ENCODE measurements at regions not wholly inside any gene's neighbourhood (a gene's known extent, or its start where the extent isn't known, plus 50 kb on each side); places are given as distances from the start of the nearest gene placed in this dataset.
"Not testable (repeated sequence)": the region's sequence is repeated elsewhere in the genome, so short reads cannot be mapped to it uniquely, and the experiment has no call there.

GRCh38 chr11:38582151-38582550 lies 1984.1 kb upstream of the RAG2 start:
- no peak for DNase-seq (ENCODE audit: low spot score)

- DNase-seq (ENCODE audit: low spot score), result no peak
These were observed 1979.7 kb upstream of the RAG2 start for GRCh38 chr11:38577769-38578168.

DNA sequence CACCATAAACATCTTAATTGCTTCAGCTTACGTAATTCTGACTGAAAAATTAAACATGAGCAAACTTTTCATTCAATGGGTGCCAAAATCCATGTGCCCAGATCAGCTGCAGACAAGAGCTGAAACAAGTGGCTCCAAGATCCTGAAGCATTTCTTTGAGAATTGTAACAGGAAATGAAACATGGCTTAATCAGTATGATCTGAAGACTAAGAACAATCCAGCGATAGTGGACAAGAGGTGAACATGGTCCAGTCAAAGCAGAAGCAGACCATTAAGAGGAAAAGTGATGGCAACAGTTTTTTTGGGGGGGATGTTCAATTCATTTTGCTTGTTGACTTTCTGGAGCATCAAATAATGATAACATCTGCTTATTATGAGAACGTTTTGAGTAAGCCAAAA lies 1964.5 kb upstream of the RAG2 start:
- DNase-seq (ENCODE audit: low spot score), result no peak

DNA sequence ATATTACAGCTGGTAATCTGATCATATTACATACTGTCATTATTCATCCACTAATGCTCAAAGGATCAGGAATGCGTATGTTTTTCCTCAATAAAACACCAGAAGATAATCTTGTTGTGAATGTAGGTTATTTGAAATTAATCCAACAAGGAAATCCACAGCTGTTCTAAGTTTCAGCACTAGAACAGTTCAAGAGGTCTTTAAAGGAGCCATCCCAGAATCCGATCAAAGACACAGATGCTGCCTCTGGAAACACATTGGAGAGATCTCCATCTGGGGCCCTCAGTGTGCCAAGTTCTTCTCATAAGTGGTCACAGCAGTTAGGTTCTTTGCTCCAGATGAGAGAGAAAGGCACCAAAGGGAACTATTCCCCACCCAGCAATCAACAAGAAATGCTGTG lies 1955.1 kb upstream of the RAG2 start:
- no peak for DNase-seq (ENCODE audit: low spot score)

DNA sequence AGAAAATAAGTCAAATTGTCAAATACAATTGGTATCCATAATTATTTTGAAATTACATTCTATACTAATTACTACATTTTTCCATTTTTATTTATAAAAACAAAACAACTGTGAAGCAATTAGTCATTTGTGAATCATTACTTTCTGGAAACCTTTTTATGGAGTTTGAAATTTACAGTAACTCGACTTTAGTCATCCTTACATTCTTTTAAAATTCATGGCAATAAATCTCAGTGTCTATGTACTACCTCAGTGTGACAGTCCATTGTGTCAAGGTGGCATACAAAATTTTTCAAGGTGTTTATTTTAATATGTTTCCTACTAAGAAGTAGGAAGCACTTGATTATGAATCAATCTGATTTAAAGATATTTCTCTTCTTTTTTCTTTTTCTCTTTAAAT lies 1949.4 kb upstream of the RAG2 start:
- no peak for DNase-seq (ENCODE audit: low spot score)

GRCh38 chr11:38543986-38544385 lies 1946.0 kb upstream of the RAG2 start:
- no peak for DNase-seq (ENCODE audit: low spot score)

GRCh38 chr11:38543311-38543710 lies 1945.3 kb upstream of the RAG2 start:
- no peak for DNase-seq (ENCODE audit: low spot score)

DNA sequence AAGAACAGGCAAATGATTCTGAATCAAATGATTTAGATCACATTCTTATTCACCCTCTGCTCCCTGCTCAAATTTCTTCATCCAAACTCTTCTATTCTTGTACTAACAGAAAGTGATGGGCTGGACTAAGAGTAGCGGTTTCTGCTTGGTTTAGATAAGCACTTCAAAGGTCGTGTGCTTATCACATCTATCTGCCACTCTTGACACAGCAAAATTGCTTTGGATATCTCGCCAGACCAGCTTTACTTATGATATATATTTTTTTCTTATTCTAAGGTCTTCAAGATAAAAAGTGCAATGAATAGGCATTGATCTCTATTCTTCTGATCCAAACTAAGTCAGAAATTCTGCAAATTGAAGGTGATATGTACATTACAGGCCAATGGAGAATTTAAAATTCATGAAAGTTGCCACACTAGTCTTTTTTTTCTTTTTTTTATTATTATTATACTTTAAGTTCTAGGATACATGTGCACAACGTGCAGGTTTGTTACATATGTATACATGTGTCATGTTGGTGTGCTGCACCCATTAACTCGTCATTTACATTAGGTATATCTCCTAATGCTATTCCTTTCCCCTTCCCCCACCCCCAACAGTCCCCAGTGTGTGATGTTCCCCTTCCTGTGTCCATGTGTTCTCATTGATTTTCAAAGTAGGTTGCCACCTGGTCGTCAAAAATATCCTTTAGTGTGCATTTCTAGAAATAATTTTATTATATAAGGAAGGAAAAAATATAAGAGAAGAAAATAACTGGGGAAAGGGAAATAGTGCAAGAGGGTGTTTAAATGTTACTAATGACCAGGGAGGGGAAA lies 1941.0 kb upstream of the RAG2 start:
- DNase-seq (ENCODE audit: low spot score), result no peak

DNA sequence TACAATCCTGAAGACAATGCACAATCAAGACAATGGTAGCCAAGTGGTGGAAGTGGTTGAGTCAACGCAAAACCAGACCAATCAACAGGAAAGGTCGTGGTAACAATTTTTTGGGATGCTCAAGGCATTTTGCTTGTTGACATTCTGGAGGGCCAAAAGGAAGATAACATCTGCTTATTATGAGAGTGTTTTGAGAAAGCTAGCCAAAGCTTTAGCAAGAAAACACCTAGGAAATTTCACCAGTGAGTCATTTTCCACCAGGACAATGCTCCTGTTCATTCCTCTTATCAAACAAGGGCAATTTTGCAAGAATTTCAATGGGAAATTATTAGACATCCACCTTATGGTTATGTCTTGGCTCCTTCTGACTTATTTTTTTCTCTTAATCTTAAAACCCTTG lies 1932.2 kb upstream of the RAG2 start:
- DNase-seq (ENCODE audit: low spot score), result no peak

DNA sequence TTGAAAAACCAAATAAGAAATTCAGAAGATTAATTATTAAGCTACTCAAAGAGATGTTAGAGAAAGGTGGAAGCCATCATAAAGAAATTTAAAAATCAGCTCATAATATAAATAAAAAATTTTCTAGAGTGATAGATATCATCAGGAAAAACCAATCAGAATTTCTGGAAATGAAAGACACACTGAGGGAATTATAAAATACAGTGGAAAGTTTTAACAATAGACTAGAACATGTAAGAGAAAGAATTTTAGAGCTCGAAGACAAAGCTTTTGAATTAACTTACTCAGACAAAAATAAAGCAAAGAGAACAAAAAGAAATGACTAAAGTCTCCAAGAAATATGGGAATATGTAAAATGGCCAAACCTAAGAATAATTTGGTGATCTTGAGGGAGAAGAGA lies 1926.9 kb upstream of the RAG2 start:
- DNase-seq (ENCODE audit: low spot score), result no peak

DNA sequence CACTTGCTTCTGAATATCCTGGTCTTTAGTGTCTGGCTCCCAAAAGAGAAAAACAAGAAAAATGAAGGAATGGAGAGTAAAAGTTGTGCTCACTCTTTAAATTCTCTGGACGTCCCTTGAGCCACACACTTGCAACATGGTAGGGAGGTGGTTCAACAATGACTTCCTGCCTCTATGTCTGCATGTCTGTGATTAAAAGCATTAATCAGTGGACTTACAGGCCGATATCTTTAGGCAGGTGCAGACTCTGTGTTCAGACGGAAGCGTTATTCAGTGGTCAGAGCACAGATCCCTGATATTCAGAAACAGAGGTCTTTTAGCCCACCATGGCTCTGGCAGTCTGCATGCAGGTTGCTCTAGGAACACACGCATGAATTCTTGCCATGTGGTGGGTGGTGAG lies 1920.0 kb upstream of the RAG2 start:
- no peak for DNase-seq (ENCODE audit: low spot score)

DNA sequence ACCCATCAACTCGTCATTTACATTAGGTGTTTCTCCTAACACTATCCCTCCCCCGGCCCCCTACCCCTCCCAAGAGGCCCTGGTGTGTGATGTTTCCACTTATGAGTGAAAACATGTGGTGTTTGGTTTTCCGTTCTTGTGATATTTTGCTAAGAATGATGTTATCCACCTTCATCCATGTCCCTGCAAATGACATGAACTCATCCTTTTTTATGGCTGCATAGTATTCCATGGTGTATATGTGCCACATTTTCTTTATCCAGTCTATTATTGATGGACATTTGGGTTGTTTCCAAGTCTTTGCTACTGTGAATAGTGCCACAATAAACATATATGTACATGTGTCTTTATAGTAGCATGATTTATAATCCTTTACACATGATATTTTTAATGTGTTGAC lies 1914.8 kb upstream of the RAG2 start:
- not testable (repeated sequence) for DNase-seq (ENCODE audit: low spot score)

GRCh38 chr11:38510041-38510440 lies 1912.0 kb upstream of the RAG2 start:
- DNase-seq (ENCODE audit: low spot score), result no peak

GRCh38 chr11:38503876-38504275 lies 1905.8 kb upstream of the RAG2 start:
- no peak for DNase-seq (ENCODE audit: low spot score)

DNA sequence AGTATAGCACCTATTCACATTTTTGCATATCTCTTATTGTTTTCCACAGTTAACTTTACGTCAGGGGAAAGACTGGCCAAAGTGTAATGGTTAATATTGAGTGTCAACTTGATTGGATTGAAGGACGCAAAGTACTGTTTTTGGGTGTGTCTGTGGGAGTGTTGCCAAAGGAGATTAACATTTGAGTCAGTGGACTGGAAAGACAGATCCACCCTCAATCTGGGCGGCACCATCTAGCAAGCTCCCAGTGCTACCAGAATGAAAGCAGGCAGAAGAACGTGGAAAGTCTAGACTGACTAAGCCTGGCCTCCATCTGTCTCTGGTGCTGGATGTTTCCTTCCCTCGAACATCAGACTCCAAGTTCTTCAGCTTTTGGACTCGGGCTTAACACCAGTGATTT lies 1900.7 kb upstream of the RAG2 start:
- no peak for DNase-seq (ENCODE audit: low spot score)

- DNase-seq (ENCODE audit: low spot score), result no peak
These were observed 1894.0 kb upstream of the RAG2 start for GRCh38 chr11:38491986-38492385.

GRCh38 chr11:38481391-38481790 lies 1883.4 kb upstream of the RAG2 start:
- no peak for DNase-seq (ENCODE audit: low spot score)

DNA sequence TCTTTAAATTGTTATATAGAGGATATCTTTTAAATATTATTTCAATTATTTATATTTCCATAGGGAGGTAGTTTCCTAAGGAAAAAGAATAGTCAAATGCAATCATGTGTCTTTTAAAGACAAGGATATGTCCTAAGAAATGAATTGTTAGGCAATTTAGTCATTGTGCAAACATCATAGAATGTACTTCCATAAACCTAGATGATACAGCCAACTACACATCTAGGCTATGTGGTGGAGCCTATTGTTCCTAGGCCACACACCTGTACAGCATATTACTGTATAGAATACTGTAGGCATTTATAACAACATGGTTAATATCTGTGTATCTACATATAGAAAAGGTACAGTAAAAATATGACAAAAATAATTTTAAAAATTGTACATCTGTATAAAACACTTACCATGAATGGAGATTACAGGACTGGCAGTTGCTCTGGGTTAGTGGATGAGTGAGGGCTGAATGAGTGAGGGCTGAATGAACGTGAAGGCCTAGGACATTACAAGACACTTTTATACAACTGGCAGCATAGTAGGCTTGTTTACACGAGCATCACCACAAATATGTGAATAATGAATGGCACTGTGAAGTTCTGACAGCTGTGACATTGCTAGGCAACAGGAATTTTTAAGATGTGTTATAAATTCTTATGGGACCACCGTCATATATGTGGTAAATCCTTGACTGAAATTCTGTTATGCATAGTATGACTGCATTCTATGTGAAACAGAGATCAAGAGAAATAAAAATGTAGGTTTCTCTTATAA lies 1879.0 kb upstream of the RAG2 start:
- no peak for DNase-seq (ENCODE audit: low spot score)

DNA sequence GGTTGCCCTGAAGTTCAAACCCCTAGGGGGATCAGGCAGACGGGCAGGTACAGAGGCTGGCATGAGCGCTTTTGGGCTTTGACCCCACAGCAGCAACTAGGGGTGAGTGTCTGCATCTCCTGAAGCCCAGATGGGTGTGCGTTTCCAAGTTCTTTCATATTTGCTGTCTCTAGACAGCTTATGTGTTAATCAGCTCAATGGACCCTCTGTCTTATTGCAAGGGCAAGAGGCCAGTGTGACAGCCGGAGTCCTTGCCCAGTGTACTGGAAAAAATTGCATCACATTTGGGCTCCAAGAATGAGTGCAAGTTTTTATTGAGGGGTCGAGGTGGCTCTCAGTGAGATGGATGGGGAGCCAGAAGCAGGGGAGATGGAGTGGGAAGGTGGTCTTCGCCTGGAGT lies 1863.7 kb upstream of the RAG2 start:
- no peak for DNase-seq (ENCODE audit: low spot score)

DNA sequence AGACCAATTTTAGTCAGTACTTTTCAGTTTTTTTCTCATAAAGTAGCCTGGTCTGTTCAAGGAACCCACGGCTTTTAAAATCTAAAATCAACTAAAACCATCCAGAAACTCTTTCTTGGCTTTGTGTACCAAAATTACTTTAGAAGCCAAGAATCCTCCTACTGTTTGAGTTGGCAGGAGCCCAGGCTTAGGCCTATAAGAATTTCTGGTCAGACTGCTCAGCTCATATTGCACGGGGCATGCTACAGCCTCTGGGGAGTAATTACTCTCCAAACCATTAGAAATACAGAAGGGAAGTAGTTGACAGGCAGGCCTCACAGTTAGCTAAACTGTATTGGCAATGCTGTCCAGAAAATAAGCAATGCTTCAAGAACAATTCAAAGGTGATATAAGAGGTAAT lies 1862.9 kb upstream of the RAG2 start:
- peak; percentile 31 for DNase-seq (ENCODE audit: low spot score)

GRCh38 chr11:38460429-38460828 lies 1862.4 kb upstream of the RAG2 start:
- DNase-seq (ENCODE audit: low spot score), result no peak

- no peak for DNase-seq (ENCODE audit: low spot score)
These were observed 1858.3 kb upstream of the RAG2 start for GRCh38 chr11:38456371-38456770.

GRCh38 chr11:38448284-38448683 lies 1850.2 kb upstream of the RAG2 start:
- no peak for DNase-seq (ENCODE audit: low spot score)

All from mucosa of gallbladder (tissue), 1 donor.